ENCODE measurements at regions not wholly inside any gene's neighbourhood (a gene's known extent, or its start where the extent isn't known, plus 50 kb on each side); places are given as distances from the start of the nearest gene placed in this dataset.
A peak's percentile ranks its signal among the peaks of the same experiment; 100 is the strongest.

GRCh38 chr2:187054501-187055319 is 205.7 kb upstream of the ZSWIM2 start:
- peak; percentile 38 for TF ChIP-seq CTCF (IDR thresholded peaks at IDR 0.05)
- no peak for TF ChIP-seq EZH2phosphoT487 (IDR thresholded peaks at IDR 0.05)
- no peak for TF ChIP-seq EZH2 (IDR thresholded peaks at IDR 0.05)

Data from neural progenitor cell (in vitro differentiated cells).